Stimulated activated naive CD8-positive, alpha-beta T cell treated with anti-CD3 and anti-CD28 coated beads, Interleukin-15, amount 100 ng/mL, for 72 hours (primary cell): ENCODE measurements at regions not wholly inside any gene's neighbourhood (a gene's known extent, or its start where the extent isn't known, plus 50 kb on each side); places are given as distances from the start of the nearest gene placed in this dataset.
"Not testable (repeated sequence)": the region's sequence is repeated elsewhere in the genome, so short reads cannot be mapped to it uniquely, and the experiment has no call there.

Source experiments
- ATAC-seq: fragments of 150-1000 bp; cut with Tn5 transposase; 2 replicates; pipeline ENCODE4 v1.10.0; 2021; ENCODE audit warnings: mild to moderate bottlenecking, moderate library complexity
- DNase-seq, 2 donors: peaks; one replicate each; pipeline ENCODE4 v3.0.0; 2021 to 2022
- H3K27ac Mint-ChIP-seq, 2 donors: one replicate each; pipeline ENCODE4 v1.8.0; 2022; ENCODE audit warnings: mild to moderate bottlenecking in 2 of 2, mixed read lengths in 2 of 2, moderate library complexity in 2 of 2
- H3K27me3 Mint-ChIP-seq: one replicate; pipeline ENCODE4 v1.8.0; 2022; ENCODE audit warnings: mixed read lengths
- H3K4me1 Mint-ChIP-seq: one replicate; pipeline ENCODE4 v1.8.0; 2022; ENCODE audit warnings: mild to moderate bottlenecking, mixed read lengths
- H3K4me3 Mint-ChIP-seq, 2 donors: one replicate each; pipeline ENCODE4 v1.8.0; 2022; ENCODE audit warnings: mild to moderate bottlenecking in 2 of 2, mixed read lengths in 2 of 2, moderate library complexity in 1 of 2
- H3K9me3 Mint-ChIP-seq, 2 donors: one replicate each; pipeline ENCODE4 v1.8.0; 2022; ENCODE audit warnings: mixed read lengths in 2 of 2

DNA sequence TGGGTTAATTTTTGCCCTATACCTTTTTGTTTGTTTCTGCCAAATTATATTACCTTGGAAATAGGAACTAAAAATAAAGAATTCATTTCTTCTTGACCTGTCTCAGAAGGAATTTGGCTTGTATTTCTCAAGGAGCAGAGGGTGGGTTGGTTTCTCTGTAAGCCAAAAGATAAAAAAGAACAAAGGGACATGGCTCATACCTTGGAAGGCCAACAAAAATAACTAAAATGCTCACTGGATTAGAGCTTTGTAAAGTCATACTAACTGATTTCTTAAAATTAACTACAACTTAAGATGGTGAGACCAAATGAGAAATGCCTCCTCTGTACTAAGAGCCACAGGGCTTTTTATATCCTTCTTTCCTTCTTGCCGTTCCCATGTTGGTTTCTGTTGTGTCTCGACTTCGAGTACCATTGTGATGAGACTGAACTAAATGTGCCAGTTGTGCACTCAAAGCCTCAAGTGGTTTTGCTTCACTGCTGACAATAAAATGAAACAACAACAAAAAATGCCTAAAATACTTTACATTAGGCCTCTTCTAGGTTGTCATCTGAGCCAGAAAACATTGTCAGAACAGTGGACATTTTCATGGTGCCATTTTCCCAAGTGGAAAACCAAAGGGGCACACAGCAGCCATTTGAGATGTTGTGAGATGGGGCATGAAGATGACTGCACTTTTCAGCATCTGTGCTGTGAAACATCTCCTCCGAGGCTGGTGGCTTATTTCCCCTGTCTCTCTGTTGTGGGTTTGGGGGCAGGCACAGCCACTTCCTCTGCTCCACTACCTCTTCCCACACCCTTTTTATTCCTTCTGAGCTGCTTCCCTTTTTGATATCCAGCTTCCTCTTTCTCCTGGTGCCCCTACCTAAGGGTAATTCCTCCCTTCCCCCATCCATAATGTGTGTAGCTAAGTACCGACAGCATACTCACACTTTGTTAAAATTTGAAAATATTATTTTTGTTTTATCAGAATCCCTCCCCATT lies 51.8 kb upstream of the AGR3 start:
- DNase-seq (no peak), ATAC-seq (peak; percentile 50)
- H3K9me3 Mint-ChIP-seq = no peaks in the 10 kb centered on the region
- H3K27ac Mint-ChIP-seq = peak overlapping the region; percentile 13 to 60
- H3K4me1 Mint-ChIP-seq = peaks cover 52% of the 10 kb centered on the region
- peak overlapping the region; percentile 65 to 67 for H3K4me3 Mint-ChIP-seq
- no peaks in the 10 kb centered on the region for H3K27me3 Mint-ChIP-seq

DNA sequence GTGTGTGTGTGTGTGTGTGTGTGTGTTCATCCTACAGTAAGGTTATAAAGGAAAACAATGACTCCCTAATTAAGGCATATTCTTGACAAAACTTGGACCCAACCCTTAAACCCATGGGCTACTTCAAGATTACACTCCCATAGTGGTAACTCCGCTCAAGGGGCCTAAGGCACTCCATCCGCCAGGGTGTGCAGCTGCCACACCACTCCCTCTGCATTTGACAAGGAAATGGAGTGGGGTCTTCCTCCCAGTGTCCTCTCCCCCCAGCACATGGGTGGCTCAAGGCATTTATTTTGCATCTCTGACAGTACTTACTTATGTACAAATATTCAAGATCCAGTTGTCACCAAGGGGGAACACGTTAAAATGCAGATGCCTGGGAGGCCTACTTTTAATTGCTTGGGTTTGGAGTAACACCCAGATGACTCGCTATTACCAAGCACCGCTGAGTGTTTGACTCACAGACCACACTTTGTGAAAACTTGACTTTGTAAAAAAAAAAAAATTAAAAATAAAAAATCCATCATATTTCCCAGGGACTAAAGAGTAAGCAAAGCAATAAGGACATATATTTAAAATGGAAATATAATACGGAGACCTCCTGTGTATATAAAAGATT lies 53.0 kb upstream of the AGR3 start:
- Mint-ChIP-seq H3K9me3 (no peaks in the 10 kb centered on the region), H3K27me3 (no peaks in the 10 kb centered on the region), H3K27ac (no peak overlapping the region), H3K4me3 (no peak overlapping the region), H3K4me1 (peaks cover 47% of the 10 kb centered on the region)
- ATAC-seq = peak; percentile 85
- DNase-seq = peak in 1 of 2 donors; percentile 18

DNA sequence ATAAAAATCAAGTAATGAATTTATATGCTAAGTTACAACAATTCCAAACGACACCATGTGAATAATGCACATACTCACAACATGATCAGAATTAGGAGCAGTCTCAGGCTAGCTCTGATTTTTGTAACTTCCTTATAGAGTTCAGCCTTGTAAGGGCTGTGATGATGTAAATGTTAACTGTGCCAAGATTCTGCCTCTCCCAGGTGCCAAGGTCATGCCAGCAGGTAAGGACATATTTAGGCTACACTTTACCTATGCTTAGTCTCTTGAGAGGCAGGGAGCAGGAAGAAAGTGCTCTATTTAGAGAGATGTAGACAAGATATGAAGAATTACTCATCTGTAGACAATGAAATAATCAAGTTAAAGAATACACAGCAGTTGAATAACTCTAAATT lies 53.6 kb upstream of the AGR3 start:
- H3K27ac Mint-ChIP-seq = no peak overlapping the region
- peak; percentile 22 for ATAC-seq
- no peaks in the 10 kb centered on the region for H3K27me3 Mint-ChIP-seq
- H3K9me3 Mint-ChIP-seq = no peaks in the 10 kb centered on the region
- peaks cover 43% of the 10 kb centered on the region for H3K4me1 Mint-ChIP-seq
- H3K4me3 Mint-ChIP-seq = no peak overlapping the region
- DNase-seq = no peak

DNA sequence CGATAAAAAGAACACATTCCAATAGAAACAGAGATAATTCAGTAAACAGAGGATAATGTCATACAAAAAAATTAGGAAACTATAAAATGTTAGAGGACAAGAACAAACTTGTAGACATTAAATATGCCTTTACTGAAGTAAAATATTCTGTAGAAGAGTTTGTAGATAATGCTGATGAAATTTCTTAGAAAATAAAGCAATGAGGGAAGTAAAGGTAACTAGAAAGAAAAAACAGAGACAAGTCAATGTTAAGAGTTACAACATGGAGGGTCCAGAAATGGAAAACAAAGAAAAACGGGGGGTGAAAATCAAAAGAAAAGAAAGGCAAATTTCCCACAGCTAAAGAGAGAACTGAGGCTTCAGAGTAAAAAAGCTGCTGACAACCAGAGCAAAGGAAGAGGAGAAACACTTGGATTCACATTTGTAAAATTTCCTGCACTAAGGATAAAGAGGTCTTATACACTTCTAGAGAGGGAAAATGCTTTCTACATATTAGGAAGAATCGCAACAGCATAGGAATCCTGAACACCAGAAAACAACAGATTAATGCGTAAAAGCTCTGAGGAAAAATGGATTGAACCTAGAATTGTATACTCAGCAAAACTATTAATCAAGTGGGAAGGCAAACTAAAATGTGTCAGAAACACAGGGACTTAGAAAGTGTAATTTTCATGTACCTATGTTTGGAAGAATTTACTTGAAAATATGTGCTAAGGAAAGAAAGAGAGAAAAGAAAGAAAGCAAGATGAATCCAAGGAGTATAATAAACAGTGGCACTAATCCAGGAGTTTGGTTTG lies 55.0 kb upstream of the AGR3 start:
- no peaks in the 10 kb centered on the region for H3K9me3 Mint-ChIP-seq
- DNase-seq = no peak
- no peak overlapping the region for H3K27ac Mint-ChIP-seq
- no peaks in the 10 kb centered on the region for H3K27me3 Mint-ChIP-seq
- peaks cover 33% of the 10 kb centered on the region for H3K4me1 Mint-ChIP-seq
- no peak for ATAC-seq
- no peak overlapping the region for H3K4me3 Mint-ChIP-seq

DNA sequence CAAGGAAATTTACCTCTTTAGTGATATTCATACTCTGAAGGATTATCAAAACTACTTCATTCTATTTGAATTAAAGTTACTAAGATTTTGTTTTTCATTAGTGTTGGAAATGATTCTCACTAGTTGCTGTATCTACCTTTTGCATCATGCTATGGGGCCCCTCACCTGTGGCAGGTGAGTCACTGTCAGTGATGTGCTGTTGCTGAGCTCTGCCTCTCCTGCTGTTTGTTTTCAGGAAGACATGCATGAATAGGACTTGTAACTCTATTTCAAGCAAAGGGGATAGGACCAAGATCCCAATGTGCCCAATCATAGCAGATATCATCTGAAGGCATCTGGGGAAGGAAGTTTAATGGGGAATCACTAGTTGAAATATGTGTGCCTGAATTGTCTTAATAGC lies 57.4 kb upstream of the AGR3 start:
- DNase-seq = no peak
- no peaks in the 10 kb centered on the region for H3K27me3 Mint-ChIP-seq
- ATAC-seq = no peak
- H3K9me3 Mint-ChIP-seq = peaks cover 0 to 18% of the 10 kb centered on the region in 2 donors
- no peak overlapping the region for H3K4me3 Mint-ChIP-seq
- no peak overlapping the region for H3K27ac Mint-ChIP-seq
- peaks cover 21% of the 10 kb centered on the region for H3K4me1 Mint-ChIP-seq

DNA sequence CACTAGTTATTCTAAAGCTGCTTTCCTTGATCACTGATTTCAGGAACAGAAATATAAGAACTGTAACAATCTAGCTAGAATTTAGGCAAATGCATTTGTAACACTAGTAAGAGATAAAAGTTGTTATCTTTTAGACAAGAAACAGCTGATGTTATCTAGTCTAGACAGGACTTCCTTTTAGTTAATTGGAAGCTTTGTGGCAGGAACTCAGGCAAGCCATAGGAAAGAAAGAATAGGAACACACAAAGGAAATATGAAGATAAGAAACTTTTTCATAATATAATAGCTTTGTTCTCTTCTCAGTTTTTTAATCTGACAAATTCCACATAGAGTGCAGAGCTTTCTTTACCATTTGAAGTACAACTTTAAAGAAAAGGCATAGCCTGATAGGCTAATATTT lies 59.0 kb upstream of the AGR3 start:
- Mint-ChIP-seq H3K4me1 (peaks cover 13% of the 10 kb centered on the region), H3K27ac (no peak overlapping the region), H3K9me3 (peaks cover 4 to 23% of the 10 kb centered on the region in 2 donors), H3K27me3 (no peaks in the 10 kb centered on the region), H3K4me3 (no peak overlapping the region)
- ATAC-seq = no peak
- no peak for DNase-seq

DNA sequence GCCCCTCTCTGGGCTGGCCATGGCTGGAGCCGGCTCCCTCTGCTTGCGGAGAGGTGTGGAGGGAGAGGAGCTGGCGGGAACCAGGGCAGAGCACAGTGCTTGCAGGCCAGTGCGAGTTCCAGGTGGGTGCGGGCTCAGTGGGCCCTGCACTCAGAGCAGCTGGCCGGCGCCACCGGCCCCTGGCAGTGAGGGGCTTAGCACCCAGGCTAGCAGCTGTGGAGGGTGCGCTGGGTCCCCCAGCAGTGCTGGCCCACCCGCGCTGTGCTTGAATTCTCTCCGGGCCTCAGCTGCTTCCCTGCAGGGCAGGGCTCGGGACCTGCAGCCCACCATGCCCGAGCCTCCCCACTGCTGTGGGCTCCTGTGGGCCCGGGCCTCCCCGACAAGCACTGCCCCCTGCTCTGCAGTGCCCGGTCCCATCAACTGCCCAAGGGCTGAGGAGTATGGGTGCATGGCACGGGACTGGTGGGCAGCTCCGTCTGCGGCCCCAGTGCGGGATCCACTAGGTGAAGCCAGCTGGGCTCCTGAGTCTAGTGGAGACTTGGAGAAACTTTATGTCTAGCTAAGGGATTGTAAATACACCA lies 61.2 kb upstream of the AGR3 start:
- DNase-seq = no peak
- peak; percentile 40 for ATAC-seq
- H3K27me3 Mint-ChIP-seq = no peaks in the 10 kb centered on the region
- no peak overlapping the region for H3K4me3 Mint-ChIP-seq
- peaks cover 12 to 33% of the 10 kb centered on the region in 2 donors for H3K9me3 Mint-ChIP-seq
- H3K4me1 Mint-ChIP-seq = peaks cover 12% of the 10 kb centered on the region
- H3K27ac Mint-ChIP-seq = no peak overlapping the region

DNA sequence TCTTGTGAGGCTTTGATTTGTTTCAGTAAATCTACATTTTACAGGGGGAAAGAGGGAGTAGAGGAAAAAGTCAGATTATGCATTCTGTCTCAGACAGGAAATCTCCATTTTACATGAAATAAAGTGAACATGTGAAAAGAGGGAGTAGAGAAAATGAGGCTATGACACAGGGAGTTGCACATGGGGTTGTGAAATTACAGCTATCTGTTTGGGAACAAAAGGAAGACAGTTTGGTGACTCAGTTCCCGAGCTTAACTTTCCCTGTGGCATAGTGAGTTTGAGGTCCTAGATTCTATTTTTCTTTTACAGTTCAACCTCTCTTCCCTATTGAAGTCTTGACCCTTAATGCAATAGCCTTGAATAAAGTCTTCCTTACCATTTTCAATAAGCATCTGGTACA lies 63.2 kb upstream of the AGR3 start:
- Mint-ChIP-seq H3K27ac (no peak overlapping the region), H3K27me3 (no peaks in the 10 kb centered on the region), H3K4me1 (no peaks in the 10 kb centered on the region), H3K9me3 (peaks cover 16 to 47% of the 10 kb centered on the region in 2 donors), H3K4me3 (no peak overlapping the region)
- DNase-seq = no peak
- no peak for ATAC-seq

DNA sequence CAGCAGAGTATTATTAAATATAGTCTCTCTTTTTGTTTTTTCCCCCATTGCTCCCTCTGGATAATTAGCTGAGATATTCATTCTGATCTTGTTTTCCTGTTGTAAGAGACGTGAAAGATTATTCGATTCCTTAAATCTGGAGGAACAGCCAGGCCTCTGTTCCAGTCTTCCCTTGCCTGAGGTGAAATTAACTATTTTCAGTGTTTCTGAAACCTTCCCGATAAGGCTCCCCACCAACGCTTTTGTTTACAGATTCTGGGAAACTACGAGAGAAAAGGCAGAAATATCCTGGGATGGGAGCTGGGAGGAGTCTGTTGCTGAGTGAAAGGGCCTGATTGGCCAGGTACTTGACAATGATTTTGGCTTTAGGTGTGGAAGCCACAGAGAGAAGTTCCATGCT lies 63.6 kb upstream of the AGR3 start:
- H3K4me3 Mint-ChIP-seq = no peak overlapping the region
- ATAC-seq = no peak

DNA sequence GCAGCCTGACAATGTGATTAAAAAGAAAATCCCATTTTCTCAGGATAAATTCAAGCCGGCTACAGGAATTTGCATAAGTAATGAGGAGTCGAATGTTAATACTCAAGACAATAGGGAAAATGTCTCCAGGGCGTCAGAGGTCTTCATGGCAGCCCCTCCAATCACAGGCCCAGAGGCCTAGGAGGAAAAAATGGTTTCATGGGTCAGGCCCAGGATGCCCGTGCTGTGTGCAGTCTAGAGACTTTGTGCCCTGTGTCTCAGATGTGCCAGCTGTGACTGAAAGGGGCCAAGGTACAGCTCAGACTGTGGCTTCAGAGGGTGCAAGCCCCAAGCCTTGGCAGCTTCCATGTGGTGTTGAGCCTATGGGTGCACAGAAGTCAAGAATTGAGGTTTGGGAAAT lies 66.3 kb upstream of the AGR3 start:
- peaks cover 16 to 39% of the 10 kb centered on the region in 2 donors for H3K9me3 Mint-ChIP-seq
- not testable (repeated sequence) for H3K4me1 Mint-ChIP-seq, ATAC-seq, DNase-seq, H3K27me3 Mint-ChIP-seq, H3K4me3 Mint-ChIP-seq
- H3K27ac Mint-ChIP-seq = peak overlapping the region in 1 of 2 donors; percentile 19

More for the DNA sequence above, 63.6 kb upstream of the AGR3 start:
- no peak overlapping the region for H3K27ac Mint-ChIP-seq
- DNase-seq = no peak
- no peaks in the 10 kb centered on the region for H3K27me3 Mint-ChIP-seq
- H3K9me3 Mint-ChIP-seq = peaks cover 16 to 47% of the 10 kb centered on the region in 2 donors
- no peaks in the 10 kb centered on the region for H3K4me1 Mint-ChIP-seq

DNA sequence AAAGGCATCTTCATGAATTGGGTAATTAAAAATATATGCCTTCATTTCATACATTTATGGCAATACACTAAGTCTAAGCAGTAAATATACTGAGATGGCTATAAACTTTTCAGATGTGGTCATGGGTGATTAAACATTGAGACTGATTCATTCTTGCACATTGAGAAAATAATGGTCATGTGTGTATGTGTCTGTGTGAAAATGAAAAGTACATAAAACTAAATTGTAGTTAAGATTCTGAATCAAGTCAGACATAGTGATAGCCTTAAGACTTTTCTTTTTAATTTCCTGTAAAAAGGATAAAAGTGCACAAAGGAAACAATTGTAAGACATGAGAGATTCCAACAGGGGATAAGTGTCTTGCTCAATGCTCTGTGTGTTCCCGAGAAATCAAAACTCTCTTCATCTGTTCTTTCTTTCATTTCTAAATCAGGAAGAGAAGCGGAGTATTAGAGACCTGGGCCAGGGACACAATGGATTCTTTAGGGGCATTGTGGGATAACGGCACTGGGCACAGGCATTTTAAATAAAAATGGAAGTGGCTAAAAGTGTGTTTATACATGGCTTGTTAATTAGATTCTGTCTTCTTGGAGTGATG lies 69.8 kb upstream of the AGR3 start:
- DNase-seq (no peak), ATAC-seq (no peak)
- Mint-ChIP-seq H3K4me1 (no peaks in the 10 kb centered on the region), H3K9me3 (peaks cover 12 to 24% of the 10 kb centered on the region in 2 donors), H3K27ac (no peak overlapping the region), H3K4me3 (no peak overlapping the region), H3K27me3 (no peaks in the 10 kb centered on the region)

DNA sequence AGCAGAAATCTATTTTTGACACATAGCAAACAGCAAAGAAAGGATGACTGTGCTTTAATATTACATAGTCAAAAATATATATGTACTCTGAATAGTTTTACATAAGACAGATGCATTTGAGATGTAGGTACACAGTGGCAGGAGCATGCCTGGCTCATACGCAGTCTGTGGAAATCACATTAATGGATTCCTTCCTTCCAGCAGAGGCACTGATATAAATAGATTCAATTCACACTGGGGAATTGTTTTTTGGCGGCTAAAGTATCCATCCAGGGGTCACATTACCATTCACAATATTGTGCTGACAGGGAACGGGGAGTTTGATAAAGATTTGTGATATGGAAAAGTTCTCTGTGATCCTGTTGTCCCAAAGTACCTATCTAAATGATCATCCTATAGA lies 72.5 kb upstream of the AGR3 start:
- no peak overlapping the region for H3K27ac Mint-ChIP-seq
- ATAC-seq (no peak), DNase-seq (no peak)
- no peaks in the 10 kb centered on the region for H3K4me1 Mint-ChIP-seq
- no peaks in the 10 kb centered on the region for H3K27me3 Mint-ChIP-seq
- H3K4me3 Mint-ChIP-seq = no peak overlapping the region
- H3K9me3 Mint-ChIP-seq = peaks cover under 1 to 5% of the 10 kb centered on the region in 2 donors

DNA sequence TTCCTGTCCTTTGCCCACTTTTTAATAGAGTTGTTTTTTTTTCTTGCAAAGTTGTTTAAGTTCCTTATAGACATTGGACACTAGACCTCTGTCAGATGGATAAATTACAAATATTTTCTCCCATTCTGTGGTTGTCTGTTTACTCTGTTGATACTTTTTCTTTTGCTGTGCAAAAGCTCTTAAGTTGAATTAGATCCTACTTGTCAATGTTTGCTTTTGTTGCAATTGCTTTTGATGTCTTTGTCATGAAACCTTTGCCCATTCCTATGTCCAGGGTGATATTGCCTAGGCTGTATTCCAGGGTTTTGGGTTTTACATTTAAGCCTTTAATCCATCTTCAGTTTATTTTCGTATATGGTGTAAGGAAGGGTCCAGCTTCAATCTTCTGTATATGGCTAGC lies 76.9 kb upstream of the AGR3 start:
- ATAC-seq (no peak), DNase-seq (no peak)
- H3K27me3 Mint-ChIP-seq = no peaks in the 10 kb centered on the region
- H3K4me3 Mint-ChIP-seq = no peak overlapping the region
- H3K9me3 Mint-ChIP-seq = peaks cover 0 to 5% of the 10 kb centered on the region in 2 donors
- no peak overlapping the region for H3K27ac Mint-ChIP-seq
- no peaks in the 10 kb centered on the region for H3K4me1 Mint-ChIP-seq

DNA sequence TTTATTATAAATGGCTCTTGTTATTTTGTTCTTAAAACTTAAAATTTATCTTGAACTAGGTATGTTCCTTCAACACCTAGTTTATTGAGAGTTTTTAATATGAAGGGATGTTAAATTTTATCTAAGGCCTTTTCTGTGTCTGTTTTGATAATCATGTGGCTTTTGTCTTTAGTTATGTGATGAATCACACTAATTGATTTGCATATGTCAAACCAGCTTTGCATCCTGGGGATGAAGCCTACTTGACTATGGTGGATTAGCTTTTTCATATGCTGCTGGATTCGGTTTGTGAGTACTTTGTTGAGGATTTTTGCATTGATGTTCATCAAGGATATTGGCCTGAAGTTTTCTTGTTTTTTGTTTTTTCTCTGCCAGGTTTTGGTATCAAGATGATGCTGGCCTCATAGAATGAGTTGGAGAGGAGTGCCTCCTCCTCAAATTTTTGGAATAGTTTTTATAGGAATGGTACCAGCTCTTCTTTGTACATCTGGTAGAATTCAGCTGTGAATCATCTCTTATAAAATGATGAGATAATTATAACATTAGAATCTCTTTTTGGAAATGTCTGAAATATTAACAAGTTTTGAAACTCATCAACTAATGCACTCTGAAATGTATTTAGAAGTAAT lies 78.7 kb upstream of the AGR3 start:
- Mint-ChIP-seq H3K9me3 (peaks cover 0 to 5% of the 10 kb centered on the region in 2 donors), H3K27ac (no peak overlapping the region), H3K27me3 (no peaks in the 10 kb centered on the region), H3K4me1 (no peaks in the 10 kb centered on the region), H3K4me3 (no peak overlapping the region)
- DNase-seq = no peak
- ATAC-seq = no peak

DNA sequence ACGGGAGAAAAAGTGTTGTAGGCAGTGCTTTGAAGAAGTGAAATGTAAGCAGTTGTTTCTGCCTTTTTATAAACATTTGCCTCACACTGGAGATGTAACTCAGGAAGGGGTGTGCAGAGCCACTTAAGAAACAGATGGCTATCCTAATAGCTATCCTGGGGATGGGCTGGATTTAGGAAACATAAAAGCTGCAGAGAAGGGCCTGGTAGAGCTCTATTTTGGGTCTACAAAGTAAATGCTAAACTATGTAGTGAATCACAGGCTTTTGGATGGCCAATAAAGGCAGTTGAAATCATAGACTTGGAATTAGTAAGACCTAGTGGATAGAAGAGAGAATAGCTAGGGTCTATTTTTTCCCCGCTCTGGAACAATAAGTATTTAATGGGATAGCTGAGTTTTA lies 79.9 kb upstream of the AGR3 start:
- Mint-ChIP-seq H3K4me1 (no peaks in the 10 kb centered on the region), H3K27ac (no peak overlapping the region), H3K27me3 (no peaks in the 10 kb centered on the region), H3K9me3 (peaks cover 0 to 5% of the 10 kb centered on the region in 2 donors), H3K4me3 (no peak overlapping the region)
- ATAC-seq = no peak
- DNase-seq = no peak
